Osteocyte (in vitro differentiated cells): ENCODE measurements at regions not wholly inside any gene's neighbourhood (a gene's known extent, or its start where the extent isn't known, plus 50 kb on each side); places are given as distances from the start of the nearest gene placed in this dataset.
A peak's percentile ranks its signal among the peaks of the same experiment; 100 is the strongest.

Experiments used
- DNase-seq: peaks from one replicate; pipeline ENCODE4 v3.0.0; 2021; ENCODE audit warnings: mixed read lengths; ENCODE audit not compliant: unreplicated experiment; ENCODE audit errors: extremely low spot score
- H3K27ac Mint-ChIP-seq: one replicate; pipeline ENCODE4 v1.8.0; 2021; ENCODE audit warnings: mild to moderate bottlenecking, mixed read lengths; ENCODE audit not compliant: unreplicated experiment
- H3K27me3 Mint-ChIP-seq: one replicate; pipeline ENCODE4 v1.8.0; 2021; ENCODE audit warnings: mixed read lengths; ENCODE audit not compliant: unreplicated experiment
- H3K36me3 Mint-ChIP-seq: one replicate; pipeline ENCODE4 v1.8.0; 2021; ENCODE audit warnings: mixed read lengths; ENCODE audit not compliant: unreplicated experiment
- H3K4me1 Mint-ChIP-seq: one replicate; pipeline ENCODE4 v1.8.0; 2021; ENCODE audit warnings: mixed read lengths; ENCODE audit not compliant: unreplicated experiment
- H3K4me3 Mint-ChIP-seq: one replicate; pipeline ENCODE4 v1.8.0; 2021; ENCODE audit warnings: mild to moderate bottlenecking, moderate library complexity, mixed read lengths; ENCODE audit not compliant: unreplicated experiment
- H3K9me3 Mint-ChIP-seq: one replicate; pipeline ENCODE4 v1.8.0; 2021; ENCODE audit warnings: mixed read lengths; ENCODE audit not compliant: unreplicated experiment
- TF ChIP-seq, protein P1 (sequence below): fragments of 200-600 bp; sonication (generic); IDR thresholded peaks from 2 replicates; pipeline ENCODE4 v1.5.0; 2021; ENCODE audit warnings: antibody characterized with exemption, mild to moderate bottlenecking, moderate library complexity

DNA sequence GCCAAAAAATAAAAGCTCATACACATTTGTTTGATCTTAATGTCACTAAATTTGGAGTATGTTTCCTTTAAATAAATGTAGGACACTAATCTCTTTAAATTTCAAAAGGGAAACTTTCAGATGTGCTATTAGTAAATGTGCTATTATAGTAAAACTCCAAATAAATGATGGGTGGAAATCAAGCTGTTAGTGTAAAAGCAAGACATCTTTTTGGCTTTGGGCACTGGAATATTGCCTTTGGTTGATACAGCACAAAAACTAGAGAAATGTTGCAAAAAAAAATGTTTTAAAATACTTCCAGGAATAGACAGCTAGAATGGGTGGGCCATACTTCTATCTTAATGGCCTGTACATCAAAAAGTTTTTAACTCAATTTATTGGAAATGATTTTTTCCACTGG is 151.6 kb downstream of the FBXO8 start:
- Mint-ChIP-seq H3K36me3 (no peaks in the 10 kb centered on the region), H3K4me3 (no peak overlapping the region), H3K4me1 (no peaks in the 10 kb centered on the region), H3K27me3 (peaks cover 24% of the 10 kb centered on the region), H3K9me3 (no peaks in the 10 kb centered on the region), H3K27ac (no peak overlapping the region)
- TF ChIP-seq, protein P1, sequence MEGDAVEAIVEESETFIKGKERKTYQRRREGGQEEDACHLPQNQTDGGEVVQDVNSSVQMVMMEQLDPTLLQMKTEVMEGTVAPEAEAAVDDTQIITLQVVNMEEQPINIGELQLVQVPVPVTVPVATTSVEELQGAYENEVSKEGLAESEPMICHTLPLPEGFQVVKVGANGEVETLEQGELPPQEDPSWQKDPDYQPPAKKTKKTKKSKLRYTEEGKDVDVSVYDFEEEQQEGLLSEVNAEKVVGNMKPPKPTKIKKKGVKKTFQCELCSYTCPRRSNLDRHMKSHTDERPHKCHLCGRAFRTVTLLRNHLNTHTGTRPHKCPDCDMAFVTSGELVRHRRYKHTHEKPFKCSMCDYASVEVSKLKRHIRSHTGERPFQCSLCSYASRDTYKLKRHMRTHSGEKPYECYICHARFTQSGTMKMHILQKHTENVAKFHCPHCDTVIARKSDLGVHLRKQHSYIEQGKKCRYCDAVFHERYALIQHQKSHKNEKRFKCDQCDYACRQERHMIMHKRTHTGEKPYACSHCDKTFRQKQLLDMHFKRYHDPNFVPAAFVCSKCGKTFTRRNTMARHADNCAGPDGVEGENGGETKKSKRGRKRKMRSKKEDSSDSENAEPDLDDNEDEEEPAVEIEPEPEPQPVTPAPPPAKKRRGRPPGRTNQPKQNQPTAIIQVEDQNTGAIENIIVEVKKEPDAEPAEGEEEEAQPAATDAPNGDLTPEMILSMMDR = no peak
- no peak for DNase-seq

GRCh38 chr4:174122705-174123104 is 160.8 kb downstream of the FBXO8 start:
- DNase-seq = no peak

DNA sequence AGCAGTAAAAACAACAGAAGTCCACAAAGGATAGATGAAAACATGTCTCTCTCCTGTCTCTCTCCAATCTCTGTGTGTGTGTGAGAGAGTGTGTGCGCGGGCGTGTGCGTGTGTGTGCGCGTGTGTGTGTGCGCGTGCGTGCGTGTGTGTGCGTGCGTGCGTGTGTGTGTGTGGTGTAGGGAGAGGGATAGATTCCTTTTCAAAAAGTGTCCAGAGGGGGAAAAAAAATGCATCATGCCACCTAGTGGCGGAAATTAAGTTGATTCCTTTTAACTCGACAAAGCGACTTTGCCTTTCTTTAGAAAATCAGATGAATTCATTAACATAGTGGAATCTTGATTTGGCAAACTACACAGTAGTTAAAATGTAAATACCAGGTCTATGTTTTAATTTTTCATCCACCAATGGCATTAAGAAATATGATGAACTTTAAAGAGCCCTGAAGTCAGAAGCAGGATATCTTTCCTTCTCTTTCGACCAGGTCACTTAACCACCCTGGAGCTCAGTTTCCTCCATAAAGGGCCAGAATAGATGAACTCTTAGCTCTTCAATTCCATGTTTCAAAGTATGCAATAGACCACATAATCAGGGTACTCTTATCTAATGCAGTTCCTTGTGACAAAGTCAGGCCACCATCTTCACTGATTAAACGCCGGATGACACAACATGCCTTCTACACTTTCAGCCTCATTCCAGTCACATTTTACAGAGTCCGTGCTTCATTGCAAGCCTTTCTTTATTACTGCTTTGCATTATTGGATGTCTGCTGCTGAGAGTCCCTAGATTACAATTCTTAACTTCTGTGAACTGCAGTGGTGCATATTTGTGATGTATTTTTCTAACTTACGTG is 162.8 kb downstream of the FBXO8 start:
- no peak for DNase-seq
- no peak overlapping the region for H3K27ac Mint-ChIP-seq
- H3K4me1 Mint-ChIP-seq = peaks cover 1% of the 10 kb centered on the region
- no peaks in the 10 kb centered on the region for H3K9me3 Mint-ChIP-seq
- no peaks in the 10 kb centered on the region for H3K36me3 Mint-ChIP-seq
- peak overlapping the region; percentile 52 for H3K4me3 Mint-ChIP-seq
- H3K27me3 Mint-ChIP-seq = peaks cover 62% of the 10 kb centered on the region
- TF ChIP-seq, protein P1 = peak; percentile 58

More at GRCh38 chr4:174122705-174123104, 160.8 kb downstream of the FBXO8 start:
- no peaks in the 10 kb centered on the region for H3K36me3 Mint-ChIP-seq
- H3K9me3 Mint-ChIP-seq = no peaks in the 10 kb centered on the region
- H3K27me3 Mint-ChIP-seq = peaks cover 65% of the 10 kb centered on the region
- H3K27ac Mint-ChIP-seq = no peak overlapping the region
- TF ChIP-seq, protein P1 = no peak
- no peak overlapping the region for H3K4me3 Mint-ChIP-seq
- H3K4me1 Mint-ChIP-seq = peaks cover 1% of the 10 kb centered on the region

DNA sequence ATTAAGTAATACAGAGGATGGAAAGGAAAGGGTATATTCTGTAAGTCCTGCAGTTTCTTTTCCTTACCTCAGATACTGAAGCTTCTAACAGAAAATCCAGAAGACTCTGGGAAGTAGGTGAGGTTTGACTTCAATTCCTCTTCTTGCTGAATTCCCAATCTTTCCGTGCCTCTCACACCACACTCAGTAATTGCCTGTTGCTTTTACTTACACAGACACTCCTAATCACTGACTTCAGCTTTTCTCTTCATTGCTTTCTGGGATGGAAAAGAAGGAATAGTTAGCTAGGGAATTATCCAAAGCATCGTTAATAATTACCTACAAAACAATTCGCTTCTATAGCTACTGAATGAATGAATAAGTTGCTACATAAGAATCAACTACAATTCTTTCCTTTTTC is 163.6 kb downstream of the FBXO8 start:
- TF ChIP-seq, protein P1 = no peak
- H3K9me3 Mint-ChIP-seq = no peaks in the 10 kb centered on the region
- DNase-seq = no peak
- no peak overlapping the region for H3K4me3 Mint-ChIP-seq
- H3K27me3 Mint-ChIP-seq = peaks cover 57% of the 10 kb centered on the region
- H3K4me1 Mint-ChIP-seq = peaks cover 1% of the 10 kb centered on the region
- H3K27ac Mint-ChIP-seq = no peak overlapping the region
- no peaks in the 10 kb centered on the region for H3K36me3 Mint-ChIP-seq

- peaks cover 57% of the 10 kb centered on the region for H3K27me3 Mint-ChIP-seq
- H3K4me3 Mint-ChIP-seq = no peak overlapping the region
- DNase-seq = no peak
- H3K4me1 Mint-ChIP-seq = peaks cover 1% of the 10 kb centered on the region
- H3K9me3 Mint-ChIP-seq = no peaks in the 10 kb centered on the region
- H3K36me3 Mint-ChIP-seq = no peaks in the 10 kb centered on the region
- no peak overlapping the region for H3K27ac Mint-ChIP-seq
- TF ChIP-seq, protein P1 = no peak
Measured at GRCh38 chr4:174119051-174119450, 164.4 kb downstream of the FBXO8 start.
